Osteocyte (in vitro differentiated cells): ENCODE measurements at regions not wholly inside any gene's neighbourhood (a gene's known extent, or its start where the extent isn't known, plus 50 kb on each side); places are given as distances from the start of the nearest gene placed in this dataset.

Source experiments
- DNase-seq: peaks from one replicate; pipeline ENCODE4 v3.0.0; 2021; ENCODE audit warnings: mixed read lengths; ENCODE audit not compliant: unreplicated experiment; ENCODE audit errors: extremely low spot score
- H3K27ac Mint-ChIP-seq: one replicate; pipeline ENCODE4 v1.8.0; 2021; ENCODE audit warnings: mild to moderate bottlenecking, mixed read lengths; ENCODE audit not compliant: unreplicated experiment
- H3K27me3 Mint-ChIP-seq: one replicate; pipeline ENCODE4 v1.8.0; 2021; ENCODE audit warnings: mixed read lengths; ENCODE audit not compliant: unreplicated experiment
- H3K36me3 Mint-ChIP-seq: one replicate; pipeline ENCODE4 v1.8.0; 2021; ENCODE audit warnings: mixed read lengths; ENCODE audit not compliant: unreplicated experiment
- H3K4me1 Mint-ChIP-seq: one replicate; pipeline ENCODE4 v1.8.0; 2021; ENCODE audit warnings: mixed read lengths; ENCODE audit not compliant: unreplicated experiment
- H3K4me3 Mint-ChIP-seq: one replicate; pipeline ENCODE4 v1.8.0; 2021; ENCODE audit warnings: mild to moderate bottlenecking, moderate library complexity, mixed read lengths; ENCODE audit not compliant: unreplicated experiment
- H3K9me3 Mint-ChIP-seq: one replicate; pipeline ENCODE4 v1.8.0; 2021; ENCODE audit warnings: mixed read lengths; ENCODE audit not compliant: unreplicated experiment
- CTCF ChIP-seq: fragments of 200-600 bp; sonication (generic); IDR thresholded peaks from 2 replicates; pipeline ENCODE4 v1.5.0; 2021; ENCODE audit warnings: antibody characterized with exemption, mild to moderate bottlenecking, moderate library complexity

- Mint-ChIP-seq H3K27ac (no peak overlapping the region), H3K4me3 (no peak overlapping the region), H3K36me3 (peaks cover 5% of the 10 kb centered on the region), H3K4me1 (peaks cover 49% of the 10 kb centered on the region), H3K9me3 (peaks cover 6% of the 10 kb centered on the region), H3K27me3 (no peaks in the 10 kb centered on the region)
- TF ChIP-seq CTCF = no peak
- no peak for DNase-seq
Measured at GRCh38 chr15:95600367-95600766, 730.1 kb upstream of the NR2F2 start.

- peaks cover 52% of the 10 kb centered on the region for H3K4me1 Mint-ChIP-seq
- H3K36me3 Mint-ChIP-seq = peaks cover 5% of the 10 kb centered on the region
- H3K27ac Mint-ChIP-seq = no peak overlapping the region
- no peak for TF ChIP-seq CTCF
- no peak overlapping the region for H3K4me3 Mint-ChIP-seq
- no peak for DNase-seq
- H3K27me3 Mint-ChIP-seq = no peaks in the 10 kb centered on the region
- peaks cover 6% of the 10 kb centered on the region for H3K9me3 Mint-ChIP-seq
Measured at GRCh38 chr15:95600884-95601283, 729.6 kb upstream of the NR2F2 start.

- no peak overlapping the region for H3K4me3 Mint-ChIP-seq
- TF ChIP-seq CTCF = no peak
- H3K4me1 Mint-ChIP-seq = peaks cover 56% of the 10 kb centered on the region
- no peak overlapping the region for H3K27ac Mint-ChIP-seq
- DNase-seq = no peak
- H3K9me3 Mint-ChIP-seq = peaks cover 6% of the 10 kb centered on the region
- H3K27me3 Mint-ChIP-seq = no peaks in the 10 kb centered on the region
- H3K36me3 Mint-ChIP-seq = peaks cover 5% of the 10 kb centered on the region
Measured at GRCh38 chr15:95601525-95601924, 729.0 kb upstream of the NR2F2 start.

- H3K4me1 Mint-ChIP-seq = peaks cover 49% of the 10 kb centered on the region
- peaks cover 5% of the 10 kb centered on the region for H3K36me3 Mint-ChIP-seq
- no peak overlapping the region for H3K4me3 Mint-ChIP-seq
- H3K27me3 Mint-ChIP-seq = no peaks in the 10 kb centered on the region
- peak overlapping the region; percentile 84 for H3K27ac Mint-ChIP-seq
- H3K9me3 Mint-ChIP-seq = peaks cover 11% of the 10 kb centered on the region
- DNase-seq = no peak
- no peak for TF ChIP-seq CTCF
Measured at GRCh38 chr15:95603802-95604201, 726.7 kb upstream of the NR2F2 start.

GRCh38 chr15:95604634-95605036 is 725.9 kb upstream of the NR2F2 start:
- Mint-ChIP-seq H3K27ac (peak overlapping the region; percentile 84), H3K9me3 (peaks cover 11% of the 10 kb centered on the region), H3K4me1 (peaks cover 53% of the 10 kb centered on the region)

More at GRCh38 chr15:95604634-95605036, 725.9 kb upstream of the NR2F2 start:
- H3K4me3 Mint-ChIP-seq = no peak overlapping the region
- no peak for TF ChIP-seq CTCF
- H3K27me3 Mint-ChIP-seq = no peaks in the 10 kb centered on the region
- H3K36me3 Mint-ChIP-seq = peaks cover 5% of the 10 kb centered on the region
- DNase-seq = no peak
